ENCODE measurements at regions not wholly inside any gene's neighbourhood (a gene's known extent, or its start where the extent isn't known, plus 50 kb on each side); places are given as distances from the start of the nearest gene placed in this dataset.
"Not testable (repeated sequence)": the region's sequence is repeated elsewhere in the genome, so short reads cannot be mapped to it uniquely, and the experiment has no call there.

GRCh38 chr10:125415964-125416363 is 255.6 kb upstream of the CTBP2 start:
- Histone ChIP-seq H3K9me3 (ENCODE audit: low read length) (no peaks in the 10 kb centered on the region), H3K27me3 (ENCODE audit: control insufficient read depth in 1 of 2, insufficient read depth in 2 of 2, low read length in 2 of 2) (no peaks in the 10 kb centered on the region), H3K36me3 (ENCODE audit: insufficient read depth, low read length) (no peaks in the 10 kb centered on the region), H3K27ac (ENCODE audit: low read depth, low read length) (no peak overlapping the region), H3K4me3 (ENCODE audit: low read depth in 1 of 2, low read length in 2 of 2) (no peak overlapping the region), H3K4me1 (ENCODE audit: insufficient read depth, low read length) (peaks cover 10% of the 10 kb centered on the region), H3K9ac (ENCODE audit: low read length) (no peak overlapping the region)

- Histone ChIP-seq H3K27me3 (ENCODE audit: control insufficient read depth in 1 of 2, insufficient read depth in 2 of 2, low read length in 2 of 2) (no peaks in the 10 kb centered on the region), H3K4me1 (ENCODE audit: insufficient read depth, low read length) (peaks cover 10% of the 10 kb centered on the region), H3K4me3 (ENCODE audit: low read depth in 1 of 2, low read length in 2 of 2) (peak overlapping the region in 1 of 2 donors; percentile 17), H3K9me3 (ENCODE audit: low read length) (no peaks in the 10 kb centered on the region), H3K36me3 (ENCODE audit: insufficient read depth, low read length) (no peaks in the 10 kb centered on the region), H3K9ac (ENCODE audit: low read length) (no peak overlapping the region), H3K27ac (ENCODE audit: low read depth, low read length) (no peak overlapping the region)
Observed at GRCh38 chr10:125415006-125415633, 254.8 kb upstream of the CTBP2 start.

- no peak overlapping the region for H3K4me3 ChIP-seq (ENCODE audit: low read depth in 1 of 2, low read length in 2 of 2)
- no peaks in the 10 kb centered on the region for H3K9me3 ChIP-seq (ENCODE audit: low read length)
- H3K27ac ChIP-seq (ENCODE audit: low read depth, low read length) = no peak overlapping the region
- peaks cover 10% of the 10 kb centered on the region for H3K4me1 ChIP-seq (ENCODE audit: insufficient read depth, low read length)
- H3K9ac ChIP-seq (ENCODE audit: low read length) = no peak overlapping the region
- no peaks in the 10 kb centered on the region for H3K36me3 ChIP-seq (ENCODE audit: insufficient read depth, low read length)
- H3K27me3 ChIP-seq (ENCODE audit: control insufficient read depth in 1 of 2, insufficient read depth in 2 of 2, low read length in 2 of 2) = no peaks in the 10 kb centered on the region
Observed at GRCh38 chr10:125411724-125412123, 251.4 kb upstream of the CTBP2 start.

GRCh38 chr10:125409756-125410155 is 249.4 kb upstream of the CTBP2 start:
- Histone ChIP-seq H3K4me1 (ENCODE audit: insufficient read depth, low read length) (peaks cover 4% of the 10 kb centered on the region), H3K27ac (ENCODE audit: low read depth, low read length) (no peak overlapping the region), H3K36me3 (ENCODE audit: insufficient read depth, low read length) (no peaks in the 10 kb centered on the region), H3K9ac (ENCODE audit: low read length) (no peak overlapping the region), H3K4me3 (ENCODE audit: low read depth in 1 of 2, low read length in 2 of 2) (no peak overlapping the region), H3K27me3 (ENCODE audit: control insufficient read depth in 1 of 2, insufficient read depth in 2 of 2, low read length in 2 of 2) (no peaks in the 10 kb centered on the region), H3K9me3 (ENCODE audit: low read length) (no peaks in the 10 kb centered on the region)

GRCh38 chr10:125407557-125407956 is 247.2 kb upstream of the CTBP2 start:
- H3K9me3 ChIP-seq (ENCODE audit: low read length) = no peaks in the 10 kb centered on the region
- H3K27me3 ChIP-seq (ENCODE audit: control insufficient read depth in 1 of 2, insufficient read depth in 2 of 2, low read length in 2 of 2) = no peaks in the 10 kb centered on the region
- no peaks in the 10 kb centered on the region for H3K36me3 ChIP-seq (ENCODE audit: insufficient read depth, low read length)
- no peak overlapping the region for H3K27ac ChIP-seq (ENCODE audit: low read depth, low read length)
- no peak overlapping the region for H3K4me3 ChIP-seq (ENCODE audit: low read depth in 1 of 2, low read length in 2 of 2)
- H3K9ac ChIP-seq (ENCODE audit: low read length) = no peak overlapping the region
- H3K4me1 ChIP-seq (ENCODE audit: insufficient read depth, low read length) = no peaks in the 10 kb centered on the region

- Histone ChIP-seq H3K36me3 (ENCODE audit: insufficient read depth, low read length) (no peaks in the 10 kb centered on the region), H3K9me3 (ENCODE audit: low read length) (no peaks in the 10 kb centered on the region), H3K9ac (ENCODE audit: low read length) (no peak overlapping the region), H3K4me3 (ENCODE audit: low read depth in 1 of 2, low read length in 2 of 2) (no peak overlapping the region), H3K4me1 (ENCODE audit: insufficient read depth, low read length) (no peaks in the 10 kb centered on the region), H3K27me3 (ENCODE audit: control insufficient read depth in 1 of 2, insufficient read depth in 2 of 2, low read length in 2 of 2) (no peaks in the 10 kb centered on the region), H3K27ac (ENCODE audit: low read depth, low read length) (no peak overlapping the region)
Observed at GRCh38 chr10:125407000-125407502, 246.7 kb upstream of the CTBP2 start.

- H3K4me3 ChIP-seq (ENCODE audit: low read depth in 1 of 2, low read length in 2 of 2); H3K27ac ChIP-seq (ENCODE audit: low read depth, low read length); H3K27me3 ChIP-seq (ENCODE audit: control insufficient read depth in 1 of 2, insufficient read depth in 2 of 2, low read length in 2 of 2); H3K4me1 ChIP-seq (ENCODE audit: insufficient read depth, low read length); H3K9ac ChIP-seq (ENCODE audit: low read length); H3K36me3 ChIP-seq (ENCODE audit: insufficient read depth, low read length); H3K9me3 ChIP-seq (ENCODE audit: low read length): not testable (repeated sequence)
Observed at GRCh38 chr10:125404902-125405301, 244.5 kb upstream of the CTBP2 start.

GRCh38 chr10:125401462-125401861 is 241.1 kb upstream of the CTBP2 start:
- no peak overlapping the region for H3K27ac ChIP-seq (ENCODE audit: low read depth, low read length)
- no peaks in the 10 kb centered on the region for H3K4me1 ChIP-seq (ENCODE audit: insufficient read depth, low read length)
- no peak overlapping the region for H3K4me3 ChIP-seq (ENCODE audit: low read depth in 1 of 2, low read length in 2 of 2)
- H3K27me3 ChIP-seq (ENCODE audit: control insufficient read depth in 1 of 2, insufficient read depth in 2 of 2, low read length in 2 of 2) = no peaks in the 10 kb centered on the region
- no peaks in the 10 kb centered on the region for H3K9me3 ChIP-seq (ENCODE audit: low read length)
- no peak overlapping the region for H3K9ac ChIP-seq (ENCODE audit: low read length)
- H3K36me3 ChIP-seq (ENCODE audit: insufficient read depth, low read length) = no peaks in the 10 kb centered on the region

GRCh38 chr10:125399289-125399688 is 238.9 kb upstream of the CTBP2 start:
- H3K27me3 ChIP-seq (ENCODE audit: control insufficient read depth in 1 of 2, insufficient read depth in 2 of 2, low read length in 2 of 2) = no peaks in the 10 kb centered on the region
- no peaks in the 10 kb centered on the region for H3K9me3 ChIP-seq (ENCODE audit: low read length)
- H3K4me1 ChIP-seq (ENCODE audit: insufficient read depth, low read length) = no peaks in the 10 kb centered on the region
- no peaks in the 10 kb centered on the region for H3K36me3 ChIP-seq (ENCODE audit: insufficient read depth, low read length)
- no peak overlapping the region for H3K9ac ChIP-seq (ENCODE audit: low read length)
- no peak overlapping the region for H3K27ac ChIP-seq (ENCODE audit: low read depth, low read length)
- no peak overlapping the region for H3K4me3 ChIP-seq (ENCODE audit: low read depth in 1 of 2, low read length in 2 of 2)

- no peaks in the 10 kb centered on the region for H3K4me1 ChIP-seq (ENCODE audit: insufficient read depth, low read length)
- H3K27me3 ChIP-seq (ENCODE audit: control insufficient read depth in 1 of 2, insufficient read depth in 2 of 2, low read length in 2 of 2) = no peaks in the 10 kb centered on the region
- H3K9me3 ChIP-seq (ENCODE audit: low read length) = no peaks in the 10 kb centered on the region
- H3K36me3 ChIP-seq (ENCODE audit: insufficient read depth, low read length) = no peaks in the 10 kb centered on the region
- H3K27ac ChIP-seq (ENCODE audit: low read depth, low read length) = no peak overlapping the region
- no peak overlapping the region for H3K4me3 ChIP-seq (ENCODE audit: low read depth in 1 of 2, low read length in 2 of 2)
- H3K9ac ChIP-seq (ENCODE audit: low read length) = no peak overlapping the region
Observed at GRCh38 chr10:125398270-125398669, 237.9 kb upstream of the CTBP2 start.

- H3K27me3 ChIP-seq (ENCODE audit: control insufficient read depth in 1 of 2, insufficient read depth in 2 of 2, low read length in 2 of 2) = no peaks in the 10 kb centered on the region
- no peaks in the 10 kb centered on the region for H3K36me3 ChIP-seq (ENCODE audit: insufficient read depth, low read length)
- H3K4me3 ChIP-seq (ENCODE audit: low read depth in 1 of 2, low read length in 2 of 2) = no peak overlapping the region
- no peak overlapping the region for H3K9ac ChIP-seq (ENCODE audit: low read length)
- H3K27ac ChIP-seq (ENCODE audit: low read depth, low read length) = no peak overlapping the region
- H3K9me3 ChIP-seq (ENCODE audit: low read length) = no peaks in the 10 kb centered on the region
- no peaks in the 10 kb centered on the region for H3K4me1 ChIP-seq (ENCODE audit: insufficient read depth, low read length)
Observed at GRCh38 chr10:125397608-125398007, 237.2 kb upstream of the CTBP2 start.

GRCh38 chr10:125396676-125397075 is 236.3 kb upstream of the CTBP2 start:
- no peaks in the 10 kb centered on the region for H3K36me3 ChIP-seq (ENCODE audit: insufficient read depth, low read length)

More at GRCh38 chr10:125396676-125397075, 236.3 kb upstream of the CTBP2 start:
- Histone ChIP-seq H3K9ac (ENCODE audit: low read length) (no peak overlapping the region), H3K4me1 (ENCODE audit: insufficient read depth, low read length) (no peaks in the 10 kb centered on the region), H3K27ac (ENCODE audit: low read depth, low read length) (no peak overlapping the region), H3K4me3 (ENCODE audit: low read depth in 1 of 2, low read length in 2 of 2) (no peak overlapping the region), H3K9me3 (ENCODE audit: low read length) (no peaks in the 10 kb centered on the region), H3K27me3 (ENCODE audit: control insufficient read depth in 1 of 2, insufficient read depth in 2 of 2, low read length in 2 of 2) (no peaks in the 10 kb centered on the region)

Data from muscle layer of colon (tissue), 2 donors.